WTC11 (cell line): ENCODE measurements at regions not wholly inside any gene's neighbourhood (a gene's known extent, or its start where the extent isn't known, plus 50 kb on each side); places are given as distances from the start of the nearest gene placed in this dataset.

ENCODE experiments used
- ATAC-seq: fragments of 200-7000 bp; cut with Tn5 transposase; 2 replicates; pipeline ENCODE4 v1.10.0; 2021; ENCODE audit warnings: mild to moderate bottlenecking, moderate library complexity
- CTCF ChIA-PET: fragments of 300-600 bp; sonication (Branson Sonifier 250); formaldehyde crosslinking; loops from one replicate; lab custom pipeline; 2021; ENCODE audit warnings: antibody characterized with exemption; lab: Charles Lee
- POLR2A ChIA-PET: fragments of 350-600 bp; sonication (Branson Sonifier 250); formaldehyde crosslinking; loops from one replicate; lab custom pipeline; 2021; ENCODE audit warnings: antibody characterized with exemption; lab: Charles Lee
- DNase-seq: peaks from one replicate; pipeline ENCODE4 v3.0.0; 2021; ENCODE audit warnings: low spot score
- H3K27ac Mint-ChIP-seq: 2 replicates; pipeline ENCODE4 v1.8.0; 2021; ENCODE audit warnings: mixed read lengths
- H3K27me3 Mint-ChIP-seq: 2 replicates; pipeline ENCODE4 v1.8.0; 2021; ENCODE audit warnings: low read depth, mild to moderate bottlenecking, moderate library complexity, mixed read lengths
- H3K36me3 Mint-ChIP-seq: 2 replicates; pipeline ENCODE4 v1.8.0; 2021; ENCODE audit warnings: mixed read lengths
- H3K4me1 Mint-ChIP-seq: 2 replicates; pipeline ENCODE4 v1.8.0; 2022; ENCODE audit warnings: mixed read lengths
- H3K4me3 Mint-ChIP-seq: 2 replicates; pipeline ENCODE4 v1.8.0; 2021; ENCODE audit warnings: mild to moderate bottlenecking, moderate library complexity, mixed read lengths
- H3K9me3 Mint-ChIP-seq: 2 replicates; pipeline ENCODE4 v1.8.0; 2021; ENCODE audit warnings: mixed read lengths
- CDX4 ChIP-seq: fragments of 250-450 bp; sonication (Bioruptor Pico); IDR thresholded peaks from 2 replicates; pipeline ENCODE4 v1.9.0; 2021; ENCODE audit warnings: moderate library complexity, mild to moderate bottlenecking, inconsistent platforms, borderline replicate concordance
- CTCF ChIP-seq: fragments of 200-600 bp; IDR thresholded peaks from 2 replicates; pipeline ENCODE4 v1.8.0; 2022; ENCODE audit warnings: antibody characterized with exemption
- ETV6 ChIP-seq: sonication (generic); formaldehyde crosslinking; IDR thresholded peaks from 2 replicates; pipeline ENCODE4 v1.8.1; 2022; ENCODE audit warnings: mild to moderate bottlenecking, missing genetic modification reagents
- FOXJ3 ChIP-seq: sonication (generic); formaldehyde crosslinking; IDR thresholded peaks from 2 replicates; pipeline ENCODE4 v1.9.0; 2021; ENCODE audit warnings: missing genetic modification reagents, mild to moderate bottlenecking, borderline replicate concordance
- JUN ChIP-seq: sonication (generic); formaldehyde crosslinking; IDR thresholded peaks from 2 replicates; pipeline ENCODE4 v1.8.0; 2023; ENCODE audit warnings: mild to moderate bottlenecking, missing genetic modification reagents
- MLX ChIP-seq: sonication (generic); formaldehyde crosslinking; IDR thresholded peaks from 2 replicates; pipeline ENCODE4 v1.8.1; 2023; ENCODE audit warnings: mild to moderate bottlenecking, missing genetic modification reagents, moderate library complexity
- MYBL2 ChIP-seq: sonication (generic); formaldehyde crosslinking; IDR thresholded peaks from 2 replicates; pipeline ENCODE4 v1.8.1; 2023; ENCODE audit warnings: mild to moderate bottlenecking, moderate library complexity, missing genetic modification reagents
- NFYB ChIP-seq: sonication (generic); formaldehyde crosslinking; conservative IDR thresholded peaks from 2 replicates; pipeline ENCODE4 v1.8.0; 2022; ENCODE audit warnings: low read depth, missing genetic modification reagents
- PRRX2 ChIP-seq: fragments of 250-450 bp; sonication (Bioruptor Pico); IDR thresholded peaks from 2 replicates; pipeline ENCODE4 v1.8.0; 2021; ENCODE audit warnings: mild to moderate bottlenecking
- TEAD4 ChIP-seq: sonication (generic); formaldehyde crosslinking; IDR thresholded peaks from 2 replicates; pipeline ENCODE4 v1.8.0; 2022; ENCODE audit warnings: mild to moderate bottlenecking, missing genetic modification reagents
- TP53 ChIP-seq: sonication (generic); formaldehyde crosslinking; IDR thresholded peaks from 2 replicates; pipeline ENCODE4 v1.8.1; 2023; ENCODE audit warnings: mild to moderate bottlenecking, missing genetic modification reagents
- ZBTB21 ChIP-seq: sonication (generic); formaldehyde crosslinking; IDR thresholded peaks from 2 replicates; pipeline ENCODE4 v1.8.1; 2023; ENCODE audit warnings: mild to moderate bottlenecking, missing genetic modification reagents, borderline replicate concordance
- ZBTB43 ChIP-seq: sonication (generic); formaldehyde crosslinking; IDR thresholded peaks from 2 replicates; pipeline ENCODE4 v1.8.1; 2023; ENCODE audit warnings: mild to moderate bottlenecking, missing genetic modification reagents
- ZNF423 ChIP-seq: fragments of 250-450 bp; sonication (Bioruptor Pico); IDR thresholded peaks from 2 replicates; pipeline ENCODE4 v2.1.2; 2022; ENCODE audit warnings: mild to moderate bottlenecking, moderate library complexity
- TF ChIP-seq, protein P1 (sequence below): fragments of 250-450 bp; sonication (Bioruptor Pico); IDR thresholded peaks from 2 replicates; pipeline ENCODE4 v1.8.0; 2021; ENCODE audit warnings: mild to moderate bottlenecking
- TF ChIP-seq, protein P2 (sequence below): fragments of 250-450 bp; sonication (Bioruptor Pico); IDR thresholded peaks from 2 replicates; pipeline ENCODE4 v2.1.2; 2022; ENCODE audit warnings: mild to moderate bottlenecking, moderate library complexity
- TF ChIP-seq, protein P3 (sequence below): sonication (generic); formaldehyde crosslinking; IDR thresholded peaks from 2 replicates; pipeline ENCODE4 v1.8.1; 2022; ENCODE audit warnings: low read depth, missing genetic modification reagents, borderline replicate concordance

- no peak overlapping the region for H3K4me3 Mint-ChIP-seq
- ATAC-seq = no peak
Measured at GRCh38 chr2:207394203-207394781, 135.5 kb upstream of the CREB1 start.

More at GRCh38 chr2:207394203-207394781, 135.5 kb upstream of the CREB1 start:
- Mint-ChIP-seq H3K27me3 (no peaks in the 10 kb centered on the region), H3K27ac (no peak overlapping the region), H3K9me3 (peaks cover 10% of the 10 kb centered on the region), H3K36me3 (no peaks in the 10 kb centered on the region), H3K4me1 (peaks cover 14% of the 10 kb centered on the region)
- POLR2A ChIA-PET = no interaction called here
- TF ChIP-seq TP53 (no peak), ZBTB43 (CRISPR knock-in tag) (no peak), MLX (CRISPR knock-in tag) (no peak), CTCF (no peak), ETV6 (no peak), NFYB (CRISPR knock-in tag) (no peak), PRRX2 (CRISPR knock-in tag) (no peak), ZBTB21 (CRISPR knock-in tag) (no peak), MYBL2 (CRISPR knock-in tag) (no peak), ZNF423 (CRISPR knock-in tag) (no peak), FOXJ3 (no peak), TEAD4 (CRISPR knock-in tag) (no peak), CDX4 (CRISPR knock-in tag) (no peak), JUN (CRISPR knock-in tag) (no peak)
- TF ChIP-seq, protein P1, sequence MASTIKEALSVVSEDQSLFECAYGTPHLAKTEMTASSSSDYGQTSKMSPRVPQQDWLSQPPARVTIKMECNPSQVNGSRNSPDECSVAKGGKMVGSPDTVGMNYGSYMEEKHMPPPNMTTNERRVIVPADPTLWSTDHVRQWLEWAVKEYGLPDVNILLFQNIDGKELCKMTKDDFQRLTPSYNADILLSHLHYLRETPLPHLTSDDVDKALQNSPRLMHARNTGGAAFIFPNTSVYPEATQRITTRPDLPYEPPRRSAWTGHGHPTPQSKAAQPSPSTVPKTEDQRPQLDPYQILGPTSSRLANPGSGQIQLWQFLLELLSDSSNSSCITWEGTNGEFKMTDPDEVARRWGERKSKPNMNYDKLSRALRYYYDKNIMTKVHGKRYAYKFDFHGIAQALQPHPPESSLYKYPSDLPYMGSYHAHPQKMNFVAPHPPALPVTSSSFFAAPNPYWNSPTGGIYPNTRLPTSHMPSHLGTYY (CRISPR knock-in tag) = no peak
- TF ChIP-seq, protein P2, sequence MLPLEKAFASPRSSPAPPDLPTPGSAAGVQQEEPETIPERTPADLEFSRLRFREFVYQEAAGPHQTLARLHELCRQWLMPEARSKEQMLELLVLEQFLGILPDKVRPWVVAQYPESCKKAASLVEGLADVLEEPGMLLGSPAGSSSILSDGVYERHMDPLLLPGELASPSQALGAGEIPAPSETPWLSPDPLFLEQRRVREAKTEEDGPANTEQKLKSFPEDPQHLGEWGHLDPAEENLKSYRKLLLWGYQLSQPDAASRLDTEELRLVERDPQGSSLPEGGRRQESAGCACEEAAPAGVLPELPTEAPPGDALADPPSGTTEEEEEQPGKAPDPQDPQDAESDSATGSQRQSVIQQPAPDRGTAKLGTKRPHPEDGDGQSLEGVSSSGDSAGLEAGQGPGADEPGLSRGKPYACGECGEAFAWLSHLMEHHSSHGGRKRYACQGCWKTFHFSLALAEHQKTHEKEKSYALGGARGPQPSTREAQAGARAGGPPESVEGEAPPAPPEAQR (CRISPR knock-in tag) = no peak
- TF ChIP-seq, protein P3, sequence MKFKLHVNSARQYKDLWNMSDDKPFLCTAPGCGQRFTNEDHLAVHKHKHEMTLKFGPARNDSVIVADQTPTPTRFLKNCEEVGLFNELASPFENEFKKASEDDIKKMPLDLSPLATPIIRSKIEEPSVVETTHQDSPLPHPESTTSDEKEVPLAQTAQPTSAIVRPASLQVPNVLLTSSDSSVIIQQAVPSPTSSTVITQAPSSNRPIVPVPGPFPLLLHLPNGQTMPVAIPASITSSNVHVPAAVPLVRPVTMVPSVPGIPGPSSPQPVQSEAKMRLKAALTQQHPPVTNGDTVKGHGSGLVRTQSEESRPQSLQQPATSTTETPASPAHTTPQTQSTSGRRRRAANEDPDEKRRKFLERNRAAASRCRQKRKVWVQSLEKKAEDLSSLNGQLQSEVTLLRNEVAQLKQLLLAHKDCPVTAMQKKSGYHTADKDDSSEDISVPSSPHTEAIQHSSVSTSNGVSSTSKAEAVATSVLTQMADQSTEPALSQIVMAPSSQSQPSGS (CRISPR knock-in tag) = no peak
- CTCF ChIA-PET = no interaction called here
- no peak for DNase-seq
